BJ (cell line): ENCODE measurements at regions not wholly inside any gene's neighbourhood (a gene's known extent, or its start where the extent isn't known, plus 50 kb on each side); places are given as distances from the start of the nearest gene placed in this dataset.

Experiments
- CTCF ChIA-PET: fragments of 350-600 bp; formaldehyde crosslinking; extraction: SDS; loops from one replicate; lab custom pipeline; 2021; ENCODE audit warnings: antibody characterized with exemption, inconsistent platforms; lab: Yijun Ruan, JAX
- POLR2A ChIA-PET: fragments of 300-600 bp; sonication (Branson Sonifier 250); formaldehyde crosslinking; extraction: SDS; loops from one replicate; lab custom pipeline; 2021; ENCODE audit warnings: antibody characterized with exemption; lab: Charles Lee
- DNase-seq: peaks from one replicate; pipeline ENCODE4 v3.0.0-alpha.2; 2011; ENCODE audit warnings: low read depth
- H3K27me3 ChIP-seq: 2 replicates; pipeline ENCODE4 v1.6.0; 2011; ENCODE audit warnings: low read length; ENCODE audit not compliant: control insufficient read depth, insufficient read depth
- H3K36me3 ChIP-seq: 2 replicates; pipeline ENCODE4 v1.5.1; 2011; ENCODE audit warnings: low read length; ENCODE audit not compliant: control insufficient read depth, insufficient read depth
- H3K4me3 ChIP-seq: 2 replicates; pipeline ENCODE4 v1.5.1; 2011; ENCODE audit warnings: low read depth, mild to moderate bottlenecking, control low read depth, low read length
- TF ChIP-seq, protein P1 (sequence below): IDR thresholded peaks from 2 replicates; pipeline ENCODE4 v1.5.1; 2011; ENCODE audit warnings: low read depth, mild to moderate bottlenecking, control low read depth, inconsistent platforms, low read length, moderate library complexity; ENCODE audit not compliant: insufficient read depth

DNA sequence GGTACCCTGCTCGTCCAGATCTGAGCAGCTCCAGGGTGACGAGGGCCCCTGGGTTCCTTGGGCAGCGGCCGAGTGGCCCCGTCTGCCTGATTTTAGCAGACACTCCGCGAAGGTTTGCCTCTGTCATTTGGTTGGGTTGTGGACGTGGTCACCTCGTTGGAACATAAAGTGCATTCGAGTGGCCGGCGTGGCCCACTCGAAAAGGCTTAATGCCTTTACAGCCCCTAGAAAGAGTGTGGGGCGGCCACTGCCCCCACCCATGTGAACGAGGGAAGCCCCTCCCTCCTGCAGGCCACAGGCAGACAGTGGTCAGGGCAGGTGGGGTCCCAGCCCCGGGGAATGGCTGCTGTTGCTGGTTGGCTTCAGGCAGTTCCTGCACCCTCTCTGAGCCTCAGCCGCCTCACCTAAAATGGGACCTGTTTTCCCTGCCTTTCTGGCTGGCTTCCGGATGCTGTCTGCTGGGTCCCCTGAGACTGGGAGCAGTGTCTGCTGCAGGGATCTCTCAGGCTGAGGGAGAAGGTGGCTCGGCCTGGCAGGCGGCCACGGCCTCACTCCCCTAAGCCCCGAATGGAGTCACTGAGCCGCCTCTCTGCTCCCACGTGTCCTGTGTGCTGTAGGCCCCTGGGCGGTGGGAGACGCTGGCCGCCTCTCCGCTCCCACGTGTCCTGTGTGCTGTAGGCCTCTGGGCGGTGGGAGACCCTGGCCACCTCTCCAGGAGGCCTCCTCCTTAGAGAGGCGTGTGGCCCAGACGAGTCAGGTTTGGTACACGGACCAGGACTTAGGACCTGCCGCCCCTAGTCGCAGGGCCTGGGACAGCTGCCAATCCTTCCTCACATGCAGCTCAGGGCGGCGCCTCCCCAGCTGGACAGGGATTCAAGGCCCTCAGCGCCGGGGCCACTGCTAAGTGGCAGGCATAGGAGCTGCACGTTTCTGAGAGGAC is 233.0 kb downstream of the ERMARD start:
- ChIA-PET POLR2A (no interaction called here), CTCF (no interaction called here)
- no peak for DNase-seq
- Histone ChIP-seq H3K27me3 (no peaks in the 10 kb centered on the region), H3K4me3 (no peak overlapping the region), H3K36me3 (no peaks in the 10 kb centered on the region)
- TF ChIP-seq, protein P1, sequence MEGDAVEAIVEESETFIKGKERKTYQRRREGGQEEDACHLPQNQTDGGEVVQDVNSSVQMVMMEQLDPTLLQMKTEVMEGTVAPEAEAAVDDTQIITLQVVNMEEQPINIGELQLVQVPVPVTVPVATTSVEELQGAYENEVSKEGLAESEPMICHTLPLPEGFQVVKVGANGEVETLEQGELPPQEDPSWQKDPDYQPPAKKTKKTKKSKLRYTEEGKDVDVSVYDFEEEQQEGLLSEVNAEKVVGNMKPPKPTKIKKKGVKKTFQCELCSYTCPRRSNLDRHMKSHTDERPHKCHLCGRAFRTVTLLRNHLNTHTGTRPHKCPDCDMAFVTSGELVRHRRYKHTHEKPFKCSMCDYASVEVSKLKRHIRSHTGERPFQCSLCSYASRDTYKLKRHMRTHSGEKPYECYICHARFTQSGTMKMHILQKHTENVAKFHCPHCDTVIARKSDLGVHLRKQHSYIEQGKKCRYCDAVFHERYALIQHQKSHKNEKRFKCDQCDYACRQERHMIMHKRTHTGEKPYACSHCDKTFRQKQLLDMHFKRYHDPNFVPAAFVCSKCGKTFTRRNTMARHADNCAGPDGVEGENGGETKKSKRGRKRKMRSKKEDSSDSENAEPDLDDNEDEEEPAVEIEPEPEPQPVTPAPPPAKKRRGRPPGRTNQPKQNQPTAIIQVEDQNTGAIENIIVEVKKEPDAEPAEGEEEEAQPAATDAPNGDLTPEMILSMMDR = no peak

DNA sequence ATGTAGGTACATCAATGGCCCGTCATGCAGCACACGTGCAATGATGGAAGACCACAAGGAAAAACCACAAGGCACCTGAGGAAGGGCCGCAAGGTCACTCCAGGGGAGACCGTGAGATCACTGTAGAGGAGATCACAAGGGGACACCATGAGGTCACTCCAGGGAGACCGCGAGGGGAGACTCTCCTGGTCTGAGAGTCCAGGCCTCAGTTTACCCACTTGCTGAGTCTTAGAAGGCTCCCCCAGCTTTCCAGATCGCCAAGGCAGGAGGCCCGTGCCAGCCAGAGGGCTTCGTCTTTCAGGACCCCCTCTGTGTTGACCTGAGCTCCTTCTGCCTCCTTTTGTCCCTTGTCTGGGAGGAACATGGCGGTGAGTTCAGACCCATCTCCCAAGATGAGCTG is 232.2 kb downstream of the ERMARD start:
- TF ChIP-seq, protein P1 = no peak
- Histone ChIP-seq H3K4me3 (no peak overlapping the region), H3K27me3 (no peaks in the 10 kb centered on the region), H3K36me3 (no peaks in the 10 kb centered on the region)
- ChIA-PET POLR2A (no interaction called here), CTCF (no interaction called here)
- DNase-seq = no peak

DNA sequence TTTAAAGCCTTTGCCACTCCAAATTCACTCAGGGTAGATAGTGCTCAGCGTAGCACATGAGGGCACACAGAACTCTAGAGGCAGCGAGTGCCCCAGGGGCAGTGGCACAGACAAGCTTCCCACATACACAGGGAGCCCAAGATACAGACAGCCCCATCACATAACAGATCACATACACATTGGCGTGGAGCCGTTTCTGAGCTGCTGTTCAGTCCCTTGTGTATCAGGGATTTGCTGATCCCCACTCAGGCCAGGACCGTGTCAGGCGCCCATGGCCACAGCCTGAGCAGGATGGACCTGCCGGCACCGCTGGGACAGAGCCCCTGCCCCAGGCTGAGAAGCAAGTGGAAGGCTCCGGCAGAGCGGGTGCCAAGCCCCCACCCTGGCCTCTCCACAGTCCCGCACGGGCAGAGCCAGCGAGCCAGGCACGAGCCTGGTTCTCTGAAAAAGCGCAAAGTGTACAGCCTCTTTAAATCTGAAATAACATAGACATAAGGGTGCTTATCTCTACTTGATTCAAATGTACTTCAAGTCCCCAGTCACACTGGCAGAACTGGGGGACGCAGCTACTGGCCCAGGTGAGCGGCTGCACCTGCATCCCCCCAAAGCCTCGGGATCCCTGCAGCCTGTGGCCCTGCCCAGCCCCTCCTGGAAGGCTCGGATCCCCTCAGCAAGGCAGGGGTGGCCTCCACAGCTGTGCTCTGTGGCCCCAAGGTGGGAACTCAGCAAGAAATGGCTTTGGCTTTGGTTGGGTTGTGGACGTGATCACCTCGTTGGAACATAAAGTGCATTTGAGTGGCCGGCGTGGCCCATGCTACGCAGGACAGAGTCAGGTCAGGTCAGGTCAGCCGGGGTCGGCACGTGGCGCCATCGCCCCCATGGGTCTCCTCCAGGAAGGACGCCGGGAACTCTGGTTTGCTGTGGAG is 231.3 kb downstream of the ERMARD start:
- DNase-seq = no peak
- POLR2A ChIA-PET = no interaction called here
- CTCF ChIA-PET = no interaction called here
- TF ChIP-seq, protein P1 = no peak
- no peaks in the 10 kb centered on the region for H3K27me3 ChIP-seq
- H3K4me3 ChIP-seq = no peak overlapping the region
- H3K36me3 ChIP-seq = no peaks in the 10 kb centered on the region

DNA sequence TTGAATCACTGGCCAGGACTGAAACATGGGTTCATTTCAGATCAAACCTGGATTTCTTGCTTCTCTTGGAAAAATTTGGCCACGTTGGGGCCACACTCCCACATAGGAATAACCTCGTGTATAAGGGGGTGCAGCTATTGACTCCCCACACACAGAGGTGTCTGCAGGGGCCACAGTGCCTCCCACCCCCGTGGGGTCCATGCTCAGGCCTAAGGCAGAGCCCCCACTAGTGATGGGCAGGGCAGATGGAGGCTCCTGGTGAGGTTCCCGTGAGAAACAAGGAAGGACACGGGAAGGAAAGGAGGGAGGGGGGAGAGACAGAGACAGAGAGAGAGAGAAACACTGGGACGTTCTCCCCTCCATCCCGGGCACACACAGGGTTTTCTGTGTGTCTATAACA is 230.5 kb downstream of the ERMARD start:
- no peak for DNase-seq
- ChIA-PET POLR2A (no interaction called here), CTCF (no interaction called here)
- Histone ChIP-seq H3K4me3 (no peak overlapping the region), H3K36me3 (no peaks in the 10 kb centered on the region), H3K27me3 (no peaks in the 10 kb centered on the region)
- TF ChIP-seq, protein P1 = no peak

DNA sequence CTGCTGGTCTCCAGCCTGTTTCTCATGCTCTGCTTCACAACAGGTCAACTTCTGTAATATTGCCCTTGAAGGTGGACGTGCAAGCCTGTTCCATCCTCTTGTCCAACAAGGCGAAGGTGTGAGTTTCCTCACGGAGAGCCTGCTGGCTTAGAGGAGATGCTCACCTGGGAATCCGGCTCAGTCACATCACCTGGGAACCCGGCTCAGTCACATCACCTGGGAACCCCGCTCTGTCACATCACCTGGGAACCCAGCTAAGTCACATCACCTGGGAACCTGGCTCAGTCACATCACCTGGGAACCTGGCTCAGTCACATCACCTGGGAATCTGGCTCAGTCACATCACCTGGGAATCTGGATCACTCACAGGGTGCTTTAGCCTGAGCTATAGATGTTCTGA is 230.1 kb downstream of the ERMARD start:
- no peak overlapping the region for H3K4me3 ChIP-seq
- DNase-seq = no peak
- H3K36me3 ChIP-seq = no peaks in the 10 kb centered on the region
- POLR2A ChIA-PET = no interaction called here
- TF ChIP-seq, protein P1 = no peak
- H3K27me3 ChIP-seq = no peaks in the 10 kb centered on the region
- CTCF ChIA-PET = no interaction called here
